22Rv1 (cell line): ENCODE measurements at regions not wholly inside any gene's neighbourhood (a gene's known extent, or its start where the extent isn't known, plus 50 kb on each side); places are given as distances from the start of the nearest gene placed in this dataset.

Source experiments
- CTCF ChIP-seq: fragments of 450-650 bp; IDR thresholded peaks from 2 replicates; pipeline ENCODE4 v1.5.1; 2017; ENCODE audit warnings: mild to moderate bottlenecking
- ZFX ChIP-seq: fragments of 450-650 bp; IDR thresholded peaks from 2 replicates; pipeline ENCODE4 v1.6.1; 2017; ENCODE audit warnings: antibody characterized with exemption, borderline replicate concordance

- TF ChIP-seq CTCF (no peak), ZFX (no peak)
Measured at GRCh38 chr15:35320158-35320780, 225.7 kb downstream of the DPH6 start.
